Calu3 (cell line): ENCODE measurements at regions not wholly inside any gene's neighbourhood (a gene's known extent, or its start where the extent isn't known, plus 50 kb on each side); places are given as distances from the start of the nearest gene placed in this dataset.

Experiments
- BruUV-seq: library from RNA; stranded (reverse); fragments of 400-500 nt; replicated peaks from 2 replicates; lab custom pipeline; 2021; lab: Mats Ljungman, UMichigan
- CTCF ChIA-PET: fragments of 300-600 bp; sonication (Branson Sonifier 250); formaldehyde crosslinking; loops from one replicate; lab custom pipeline; 2022; ENCODE audit warnings: antibody characterized with exemption; lab: Charles Lee
- DNase-seq: peaks from one replicate; pipeline ENCODE4 v3.0.0; 2022
- H3K27ac Mint-ChIP-seq: one replicate; pipeline ENCODE4 v1.8.0; 2022; ENCODE audit warnings: mixed read lengths; ENCODE audit not compliant: unreplicated experiment
- H3K27me3 Mint-ChIP-seq: one replicate; pipeline ENCODE4 v1.8.0; 2022; ENCODE audit warnings: mixed read lengths; ENCODE audit not compliant: unreplicated experiment
- H3K36me3 Mint-ChIP-seq: one replicate; pipeline ENCODE4 v1.8.0; 2022; ENCODE audit warnings: mild to moderate bottlenecking, moderate library complexity, mixed read lengths; ENCODE audit not compliant: insufficient read depth, unreplicated experiment
- H3K4me1 Mint-ChIP-seq: one replicate; pipeline ENCODE4 v1.8.0; 2022; ENCODE audit warnings: mild to moderate bottlenecking, low read depth, mixed read lengths; ENCODE audit not compliant: unreplicated experiment
- H3K4me3 Mint-ChIP-seq: one replicate; pipeline ENCODE4 v1.8.0; 2022; ENCODE audit warnings: mild to moderate bottlenecking, low read depth, moderate library complexity, mixed read lengths; ENCODE audit not compliant: unreplicated experiment
- H3K9me3 Mint-ChIP-seq: one replicate; pipeline ENCODE4 v1.8.0; 2022; ENCODE audit warnings: low read depth, mixed read lengths; ENCODE audit not compliant: unreplicated experiment
- CTCF ChIP-seq: fragments of 200-600 bp; IDR thresholded peaks from one replicate; pipeline ENCODE4 v1.8.0; 2022; ENCODE audit warnings: antibody characterized with exemption; ENCODE audit not compliant: unreplicated experiment
- intact Hi-C: fragments of 100-400 bp; cut with micrococcal nuclease; formaldehyde crosslinking; loops from one replicate; pipeline ENCODE4 v1.10.0; 2022; ENCODE audit not compliant: unreplicated experiment

DNA sequence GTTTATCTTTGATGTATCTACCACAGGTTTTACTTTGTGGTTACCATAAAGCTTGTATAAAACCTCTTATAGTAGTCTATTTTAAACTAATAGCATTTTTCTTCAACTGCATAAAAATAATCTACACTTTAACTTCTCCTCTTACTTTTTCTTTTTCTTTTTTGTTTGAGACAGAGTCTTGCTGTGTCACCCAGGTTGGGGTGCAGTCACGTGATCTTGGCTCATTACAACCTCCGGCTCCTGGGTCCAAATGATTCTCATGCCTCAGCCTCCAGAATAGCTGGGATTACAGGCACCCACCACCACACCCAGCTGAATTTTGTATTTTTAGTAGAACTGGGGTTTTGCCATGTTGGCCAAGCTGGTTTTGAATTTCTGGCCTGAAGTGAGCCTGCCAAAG lies 53.4 kb upstream of the ZKSCAN2 start:
- intact Hi-C loops = no loop called here
- CTCF ChIA-PET = interaction anchor here (0.6 kb wide), 1 partner anchor 607 kb away, joined by 3 read pairs; no protein-coding TSS in a partner anchor
- Mint-ChIP-seq H3K27me3 (no peaks in the 10 kb centered on the region), H3K9me3 (peaks cover 6% of the 10 kb centered on the region), H3K36me3 (no peaks in the 10 kb centered on the region), H3K4me3 (no peak overlapping the region), H3K4me1 (no peaks in the 10 kb centered on the region), H3K27ac (no peak overlapping the region)
- BruUV-seq = no TSS peak
- TF ChIP-seq CTCF = no peak
- no peak for DNase-seq
